ENCODE measurements at regions not wholly inside any gene's neighbourhood (a gene's known extent, or its start where the extent isn't known, plus 50 kb on each side); places are given as distances from the start of the nearest gene placed in this dataset.
A peak's percentile ranks its signal among the peaks of the same experiment; 100 is the strongest.
"Not testable (repeated sequence)": the region's sequence is repeated elsewhere in the genome, so short reads cannot be mapped to it uniquely, and the experiment has no call there.

DNA sequence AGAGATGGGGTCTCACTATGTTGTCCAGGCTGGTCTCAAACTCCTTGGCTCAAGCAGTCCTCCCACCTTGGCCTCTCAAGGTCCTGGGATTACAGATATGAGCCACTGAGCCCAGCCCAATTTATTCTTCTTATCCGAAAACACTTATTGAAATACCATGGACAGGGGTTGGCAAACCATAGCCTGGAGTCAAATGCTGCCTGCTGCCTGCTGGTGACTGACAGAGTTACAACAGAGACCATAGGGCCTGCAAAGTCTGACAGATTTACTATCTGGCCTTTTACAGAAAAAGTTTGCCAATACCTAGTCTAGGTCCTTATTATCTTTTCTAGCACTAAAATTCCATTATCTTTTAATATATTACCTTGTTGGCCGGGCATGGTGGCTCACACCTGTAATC lies 87.1 kb upstream of the ZNF281 start:
- Histone ChIP-seq H3K9me3 (replicated peaks) (no peaks in the 10 kb centered on the region), H3K4me3 (no peak overlapping the region), H3K27ac (no peak overlapping the region), H3K27me3 (no peaks in the 10 kb centered on the region), H3K4me1 (peaks cover 10% of the 10 kb centered on the region), H3K36me3 (no peaks in the 10 kb centered on the region)
- no peak for DNase-seq

DNA sequence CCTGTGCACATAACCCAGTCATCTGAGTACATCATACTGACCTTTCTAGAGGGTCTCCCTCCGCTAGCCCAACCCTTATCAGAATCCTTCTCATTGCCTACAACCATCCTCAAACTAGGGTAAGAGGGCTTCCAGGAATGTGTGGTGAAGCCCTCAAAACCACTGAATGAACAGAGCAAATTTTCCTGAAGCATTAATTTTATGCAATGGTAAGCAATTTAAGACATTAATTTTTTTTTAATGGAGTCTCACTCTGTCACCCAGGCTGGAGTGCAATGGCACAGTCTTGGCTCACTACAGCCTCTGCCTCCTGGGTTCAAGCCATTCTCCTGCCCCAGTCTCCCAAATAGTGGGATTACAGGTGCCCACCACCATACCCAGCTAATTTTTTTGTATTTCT lies 86.1 kb upstream of the ZNF281 start:
- no peaks in the 10 kb centered on the region for H3K27me3 ChIP-seq
- no peaks in the 10 kb centered on the region for H3K9me3 ChIP-seq (replicated peaks)
- no peak overlapping the region for H3K4me3 ChIP-seq
- no peak for DNase-seq
- H3K36me3 ChIP-seq, result no peaks in the 10 kb centered on the region
- no peak overlapping the region for H3K27ac ChIP-seq
- peaks cover 14% of the 10 kb centered on the region for H3K4me1 ChIP-seq

DNA sequence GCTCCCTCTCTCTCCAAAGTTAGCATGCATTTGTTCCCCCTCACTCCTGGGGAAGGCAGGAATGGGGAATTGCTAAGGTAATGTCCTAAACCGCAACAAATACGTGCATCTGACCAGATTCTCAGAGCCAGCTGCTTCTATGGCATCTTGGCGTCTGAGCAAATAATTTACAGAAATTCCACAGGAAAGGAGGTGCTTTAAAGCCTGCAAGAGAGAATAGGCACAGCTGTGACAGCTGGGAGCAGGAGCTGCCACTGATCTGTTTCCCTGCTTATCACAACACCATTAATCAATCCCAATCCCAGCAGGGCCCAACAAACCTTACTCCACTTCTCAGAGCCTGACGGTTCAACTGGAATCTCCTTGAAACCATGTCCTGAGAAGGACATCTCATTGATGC lies 83.5 kb upstream of the ZNF281 start:
- H3K27ac ChIP-seq, result no peak overlapping the region
- H3K4me3 ChIP-seq, result no peak overlapping the region
- no peaks in the 10 kb centered on the region for H3K27me3 ChIP-seq
- peaks cover 14% of the 10 kb centered on the region for H3K4me1 ChIP-seq
- H3K36me3 ChIP-seq, result no peaks in the 10 kb centered on the region
- H3K9me3 ChIP-seq (replicated peaks), result no peaks in the 10 kb centered on the region
- peak; percentile 62 to 71 for DNase-seq

DNA sequence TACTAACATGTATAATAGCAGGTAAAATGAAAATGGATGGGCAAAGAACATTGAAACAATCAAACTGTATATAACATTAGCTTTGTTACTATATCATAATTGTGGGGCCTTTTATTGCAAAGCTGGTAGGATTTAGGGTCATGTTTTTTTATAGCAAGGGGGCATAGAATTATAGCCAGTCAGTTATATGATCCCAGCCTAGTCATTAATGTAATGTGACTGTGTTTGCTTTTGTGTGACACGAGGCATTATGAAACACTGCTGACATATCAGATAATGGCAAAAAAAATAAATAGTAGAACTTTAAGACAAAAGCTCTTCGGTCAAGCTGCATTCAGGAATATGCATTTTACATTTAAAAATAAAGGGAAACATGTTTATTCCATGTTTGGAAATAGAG lies 81.3 kb upstream of the ZNF281 start:
- Histone ChIP-seq H3K27me3 (no peaks in the 10 kb centered on the region), H3K4me1 (peaks cover 14% of the 10 kb centered on the region), H3K4me3 (no peak overlapping the region), H3K36me3 (no peaks in the 10 kb centered on the region), H3K9me3 (replicated peaks) (no peaks in the 10 kb centered on the region), H3K27ac (no peak overlapping the region)
- no peak for DNase-seq

DNA sequence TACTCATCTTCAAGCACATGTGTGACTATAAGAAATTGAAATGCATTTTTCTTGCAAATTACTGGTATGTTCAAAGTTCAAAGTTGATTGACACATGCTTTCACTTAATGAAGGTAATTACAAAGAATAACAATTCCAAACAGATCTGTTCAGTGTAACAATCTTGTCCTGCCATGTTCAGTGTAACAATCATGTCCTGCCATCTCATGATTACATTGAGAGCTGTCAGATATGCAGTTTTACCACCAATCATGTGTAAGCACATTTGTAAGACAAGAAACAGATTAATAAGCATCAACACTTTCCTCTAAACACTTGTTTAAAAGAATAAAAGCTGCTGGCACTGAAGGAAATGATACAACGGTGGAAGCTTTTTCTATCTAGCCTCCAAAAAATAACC lies 80.3 kb upstream of the ZNF281 start:
- peaks cover 14% of the 10 kb centered on the region for H3K4me1 ChIP-seq
- H3K27me3 ChIP-seq, result no peaks in the 10 kb centered on the region
- H3K4me3 ChIP-seq, result no peak overlapping the region
- H3K9me3 ChIP-seq (replicated peaks), result no peaks in the 10 kb centered on the region
- DNase-seq, result no peak
- H3K36me3 ChIP-seq, result no peaks in the 10 kb centered on the region
- no peak overlapping the region for H3K27ac ChIP-seq

DNA sequence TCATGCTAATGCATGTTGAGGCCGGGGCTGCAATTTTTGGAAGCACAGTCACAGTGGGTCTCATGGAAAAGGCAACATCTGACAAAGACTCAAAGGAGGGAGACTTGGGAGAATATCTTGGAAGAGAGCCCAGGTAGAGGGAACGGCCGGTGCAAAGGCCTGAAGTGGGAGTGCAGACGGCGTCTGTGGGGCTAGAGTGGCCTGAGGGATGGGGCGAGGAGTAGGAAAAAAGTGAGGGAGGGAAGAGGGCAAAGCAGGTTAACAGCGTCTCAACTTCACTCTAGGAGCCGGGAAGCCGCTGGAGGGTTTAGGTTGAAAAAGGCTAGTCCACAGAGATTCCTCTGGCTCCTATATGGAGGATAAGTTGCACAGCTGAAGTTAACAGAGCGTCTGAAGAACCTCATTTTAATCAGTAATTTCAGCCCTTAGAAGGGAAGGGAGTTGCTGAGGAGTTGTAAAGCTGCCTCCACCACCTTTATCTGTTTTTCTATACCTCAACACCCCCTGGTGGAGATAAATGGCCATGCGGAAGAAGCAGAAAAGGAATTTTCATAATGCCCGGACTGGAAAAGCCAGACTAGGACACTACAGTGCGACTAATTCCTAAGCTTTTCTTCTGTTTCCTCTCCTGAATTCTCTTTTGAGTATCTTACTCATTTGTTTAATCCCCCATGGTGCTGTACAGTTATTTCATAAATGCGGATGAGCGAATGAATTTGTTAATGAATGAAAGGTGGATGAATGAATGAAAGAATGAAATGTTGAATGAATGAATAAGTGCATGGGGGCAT lies 78.7 kb upstream of the ZNF281 start:
- Histone ChIP-seq H3K4me3 (no peak overlapping the region), H3K27ac (no peak overlapping the region), H3K27me3 (no peaks in the 10 kb centered on the region), H3K9me3 (replicated peaks) (no peaks in the 10 kb centered on the region), H3K36me3 (no peaks in the 10 kb centered on the region), H3K4me1 (peaks cover 10% of the 10 kb centered on the region)
- peak; percentile 41 to 64 for DNase-seq

DNA sequence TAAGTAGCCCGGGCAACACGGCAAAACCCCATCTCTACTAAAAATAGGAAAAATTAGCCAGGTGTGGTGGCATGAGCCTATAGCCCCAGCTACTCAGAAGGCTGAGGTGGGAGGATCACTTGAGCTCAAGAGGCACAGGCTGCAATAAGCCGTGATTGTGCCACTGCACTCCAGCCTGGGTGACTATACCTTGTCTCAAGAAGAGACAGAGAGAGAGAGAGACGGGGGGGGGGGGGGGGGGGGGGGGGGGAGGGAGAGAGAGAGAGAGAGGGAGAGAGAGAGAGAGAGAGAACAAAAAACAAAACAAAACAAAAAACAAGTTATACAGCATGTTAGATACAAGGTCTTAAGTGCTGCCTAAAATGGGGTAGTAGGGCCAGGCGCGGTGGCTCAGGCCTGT lies 77.8 kb upstream of the ZNF281 start:
- H3K27me3 ChIP-seq, result no peaks in the 10 kb centered on the region
- no peak overlapping the region for H3K4me3 ChIP-seq
- no peak overlapping the region for H3K27ac ChIP-seq
- H3K9me3 ChIP-seq (replicated peaks), result no peaks in the 10 kb centered on the region
- no peaks in the 10 kb centered on the region for H3K36me3 ChIP-seq
- DNase-seq, result no peak
- peaks cover 4% of the 10 kb centered on the region; the same call in 1 of the 2 replicates for H3K4me1 ChIP-seq

DNA sequence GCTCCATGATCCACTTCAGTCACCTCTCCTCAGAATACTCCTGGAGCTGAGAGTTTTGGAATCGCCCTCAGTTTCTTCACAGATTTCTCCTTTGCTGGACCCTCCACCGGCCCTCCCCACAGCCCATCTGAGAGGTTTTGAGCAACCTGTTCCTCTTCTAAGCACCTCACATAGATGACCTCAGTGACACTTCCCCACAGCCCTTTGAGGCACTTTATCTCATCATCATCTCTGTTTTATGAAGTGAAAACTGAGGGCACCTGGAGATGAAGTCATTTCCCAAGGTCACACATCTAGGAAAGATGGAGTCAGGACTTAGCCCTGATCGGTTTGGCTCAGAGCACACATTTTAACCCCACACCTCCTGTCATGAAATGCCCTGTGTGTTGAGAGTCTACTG lies 76.8 kb upstream of the ZNF281 start:
- Histone ChIP-seq H3K9me3 (replicated peaks) (no peaks in the 10 kb centered on the region), H3K27ac (no peak overlapping the region), H3K4me1 (peaks cover 3% of the 10 kb centered on the region; the same call in 1 of the 2 replicates), H3K4me3 (no peak overlapping the region), H3K36me3 (no peaks in the 10 kb centered on the region), H3K27me3 (no peaks in the 10 kb centered on the region)
- DNase-seq, result no peak

DNA sequence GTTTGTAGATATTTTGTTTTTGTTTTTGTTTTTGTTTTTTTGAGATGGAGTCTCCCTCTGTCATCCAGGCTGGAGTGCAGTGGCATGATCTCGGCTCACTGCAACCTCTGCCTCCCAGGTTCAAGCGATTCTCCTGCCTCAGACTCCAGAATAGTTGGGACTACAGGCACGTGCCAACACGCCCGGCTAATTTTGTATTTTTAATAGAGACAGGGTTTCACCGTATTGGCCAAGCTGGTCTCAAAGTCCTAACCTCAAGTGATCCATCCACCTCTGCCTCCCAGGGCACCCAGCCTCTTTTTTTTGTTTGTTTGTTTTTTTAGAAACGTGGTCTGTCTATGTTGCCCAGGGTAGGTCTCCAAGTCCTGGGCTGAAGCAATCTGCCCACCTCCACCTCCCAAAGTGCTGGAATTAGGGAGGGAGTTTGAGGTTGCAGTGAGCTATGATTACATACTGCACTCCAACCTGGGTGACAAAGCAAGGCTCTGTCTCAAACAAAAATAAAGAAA lies 74.7 kb upstream of the ZNF281 start:
- not testable (repeated sequence) for H3K9me3 ChIP-seq (replicated peaks); H3K4me1 ChIP-seq; H3K4me3 ChIP-seq; H3K27ac ChIP-seq; H3K36me3 ChIP-seq; DNase-seq; H3K27me3 ChIP-seq

DNA sequence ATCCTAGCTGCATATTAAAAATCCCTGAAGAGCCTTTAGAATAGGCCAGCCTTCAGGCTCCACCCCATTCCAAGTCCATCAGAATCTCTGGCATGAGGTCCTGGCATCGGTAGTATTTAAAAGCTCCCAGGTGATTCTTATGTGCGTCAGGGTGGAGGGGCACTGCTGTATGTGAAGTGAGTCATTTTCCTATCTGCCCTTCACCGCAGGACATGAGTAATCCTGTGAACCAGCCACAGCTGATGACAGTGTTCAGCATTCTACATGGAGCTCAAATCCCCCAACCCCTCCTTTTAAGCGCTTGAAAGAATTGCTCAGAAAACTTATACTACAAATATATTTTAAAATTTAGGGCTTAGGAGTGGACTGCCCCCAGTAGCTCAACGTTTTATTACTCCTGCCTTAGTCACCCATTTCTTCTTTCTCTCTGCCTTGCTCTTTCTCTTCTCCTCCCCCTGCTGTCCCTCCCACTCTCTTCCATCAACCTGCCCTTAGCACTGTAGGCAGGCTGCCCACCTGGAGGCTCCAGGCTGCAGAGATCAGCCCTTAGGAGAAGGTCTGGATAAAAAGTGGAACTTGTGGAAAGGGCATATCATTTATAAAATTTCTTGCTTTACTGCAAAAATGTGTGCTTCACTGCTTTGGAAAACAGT lies 73.8 kb upstream of the ZNF281 start:
- no peaks in the 10 kb centered on the region for H3K27me3 ChIP-seq
- peak; percentile 7 to 28 for DNase-seq
- no peak overlapping the region for H3K4me3 ChIP-seq
- no peak overlapping the region for H3K27ac ChIP-seq
- H3K9me3 ChIP-seq (replicated peaks), result no peaks in the 10 kb centered on the region
- H3K36me3 ChIP-seq, result no peaks in the 10 kb centered on the region
- H3K4me1 ChIP-seq, result no peaks in the 10 kb centered on the region

DNA sequence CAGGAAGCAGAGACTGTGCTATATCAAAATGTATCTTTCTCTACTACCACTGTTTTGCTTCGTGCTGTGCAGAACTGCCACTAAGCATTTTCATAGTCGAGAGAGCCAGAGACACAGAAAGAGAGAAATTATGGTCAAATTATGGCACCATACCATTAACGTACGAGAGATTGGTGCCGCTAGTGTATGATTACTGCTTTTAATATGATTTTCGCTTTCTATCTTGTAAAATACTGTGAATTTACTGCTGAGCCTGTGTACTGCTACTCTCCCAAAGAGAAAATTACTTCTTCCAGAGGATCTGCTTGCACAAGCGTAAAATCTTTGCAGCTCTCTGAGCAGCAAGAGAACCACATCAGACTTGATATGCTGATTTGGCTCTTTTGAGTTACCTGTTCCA lies 71.1 kb upstream of the ZNF281 start:
- Histone ChIP-seq H3K9me3 (replicated peaks) (no peaks in the 10 kb centered on the region), H3K4me3 (no peak overlapping the region), H3K27me3 (no peaks in the 10 kb centered on the region), H3K36me3 (no peaks in the 10 kb centered on the region), H3K27ac (no peak overlapping the region), H3K4me1 (no peaks in the 10 kb centered on the region)
- DNase-seq, result no peak

DNA sequence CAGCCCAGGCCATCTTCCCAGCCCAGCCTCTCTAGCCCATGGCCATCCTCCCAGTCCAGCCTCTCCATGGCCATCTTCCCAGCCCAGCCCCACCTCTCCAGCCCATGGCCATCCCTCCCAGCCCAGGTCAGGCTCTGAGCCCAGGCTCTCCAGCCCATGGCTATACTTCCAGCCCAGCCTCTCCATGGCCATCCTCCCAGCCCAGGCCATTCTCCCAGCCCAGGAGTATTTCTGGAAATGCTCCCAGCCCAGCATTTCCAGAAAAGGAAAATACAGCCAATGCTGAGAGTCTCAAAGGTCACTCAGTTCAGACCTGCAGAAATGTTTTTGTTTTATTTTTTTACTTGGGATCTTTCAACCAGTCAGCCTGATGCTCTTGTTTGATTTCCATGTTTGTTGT lies 70.0 kb upstream of the ZNF281 start:
- H3K9me3 ChIP-seq (replicated peaks), result no peaks in the 10 kb centered on the region
- H3K27ac ChIP-seq, result no peak overlapping the region
- peaks cover 4% of the 10 kb centered on the region; the same call in 1 of the 2 replicates for H3K4me1 ChIP-seq
- no peak overlapping the region for H3K4me3 ChIP-seq
- H3K36me3 ChIP-seq, result no peaks in the 10 kb centered on the region
- no peak for DNase-seq
- no peaks in the 10 kb centered on the region for H3K27me3 ChIP-seq

DNA sequence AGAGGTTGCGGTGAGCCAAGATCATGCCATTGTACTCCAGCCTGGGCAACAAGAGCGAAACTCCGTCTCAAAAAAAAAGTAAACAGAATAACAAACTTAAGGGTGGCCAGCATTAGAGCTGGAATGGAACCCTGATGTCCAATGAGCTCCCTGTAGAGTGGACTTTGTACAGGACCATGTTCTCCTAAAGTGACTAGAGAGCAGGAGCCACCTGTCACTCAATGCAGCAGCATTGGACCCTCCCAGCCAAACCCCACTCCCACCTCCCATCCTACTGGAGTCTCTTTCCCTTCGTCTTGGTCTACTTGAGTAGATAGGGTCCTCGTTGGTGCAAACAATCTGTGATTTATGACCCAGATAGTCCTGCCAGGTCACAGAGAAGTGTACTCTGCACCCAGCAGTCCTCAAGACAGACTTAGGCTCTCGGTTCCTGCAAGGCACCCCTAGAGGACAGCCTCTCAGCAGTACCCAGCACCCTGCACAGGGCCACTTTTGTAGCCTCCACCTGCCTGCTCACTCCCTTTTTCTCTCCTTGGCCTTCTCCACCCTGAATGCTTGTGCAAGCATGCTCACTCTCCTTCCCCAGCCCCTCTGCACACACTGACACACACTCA lies 69.2 kb upstream of the ZNF281 start:
- H3K4me1 ChIP-seq, result peaks cover 11% of the 10 kb centered on the region; the same call in 1 of the 2 replicates
- H3K4me3 ChIP-seq, result no peak overlapping the region
- no peaks in the 10 kb centered on the region for H3K9me3 ChIP-seq (replicated peaks)
- no peaks in the 10 kb centered on the region for H3K36me3 ChIP-seq
- no peaks in the 10 kb centered on the region for H3K27me3 ChIP-seq
- DNase-seq, result no peak
- H3K27ac ChIP-seq, result no peak overlapping the region

DNA sequence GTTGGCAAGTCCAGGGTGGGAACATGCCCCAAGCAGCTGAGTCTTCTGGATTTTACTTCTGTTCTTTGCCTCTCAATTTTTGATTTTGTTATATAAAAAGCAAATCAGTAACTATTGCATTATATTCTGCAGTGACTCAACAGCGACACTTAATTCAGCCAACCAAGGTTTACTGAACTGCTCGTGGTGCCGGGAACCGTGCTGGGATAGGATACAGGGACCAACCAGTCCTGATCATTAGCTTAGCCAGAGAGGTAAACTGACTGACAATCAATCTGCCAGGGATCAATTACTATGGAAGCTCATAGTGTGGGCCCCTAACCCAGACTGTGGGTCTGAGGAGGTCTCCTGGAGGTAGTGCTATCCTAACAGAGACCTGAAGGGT lies 68.4 kb upstream of the ZNF281 start:
- H3K4me1 ChIP-seq, result peaks cover 11% of the 10 kb centered on the region; the same call in 1 of the 2 replicates
- DNase-seq, result no peak
- H3K4me3 ChIP-seq, result no peak overlapping the region
- H3K9me3 ChIP-seq (replicated peaks), result no peaks in the 10 kb centered on the region
- no peak overlapping the region for H3K27ac ChIP-seq
- H3K36me3 ChIP-seq, result no peaks in the 10 kb centered on the region
- H3K27me3 ChIP-seq, result no peaks in the 10 kb centered on the region

DNA sequence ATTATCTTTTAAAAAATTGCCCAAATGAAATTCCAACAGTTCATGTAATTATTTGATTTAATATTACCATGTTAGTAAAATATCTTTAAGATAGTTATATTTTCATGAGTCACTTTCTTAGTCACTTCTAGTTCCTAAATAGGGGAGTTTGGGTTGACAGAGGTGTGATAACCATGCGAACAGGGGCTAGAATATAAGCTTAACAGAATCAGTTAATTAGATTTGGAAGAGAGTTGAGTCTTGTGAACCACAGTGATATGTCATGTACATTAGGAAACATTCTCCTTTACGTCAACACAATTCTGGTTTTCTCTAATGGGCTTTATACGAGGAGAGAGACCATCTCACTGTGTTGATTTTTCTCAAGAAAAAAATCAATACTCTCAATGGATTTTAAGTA lies 64.8 kb upstream of the ZNF281 start:
- peaks cover 11% of the 10 kb centered on the region; the same call in 1 of the 2 replicates for H3K4me1 ChIP-seq
- H3K27ac ChIP-seq, result no peak overlapping the region
- H3K27me3 ChIP-seq, result no peaks in the 10 kb centered on the region
- H3K9me3 ChIP-seq (replicated peaks), result no peaks in the 10 kb centered on the region
- DNase-seq, result no peak
- H3K4me3 ChIP-seq, result no peak overlapping the region
- no peaks in the 10 kb centered on the region for H3K36me3 ChIP-seq
